NB4 (cell line): ENCODE measurements at regions not wholly inside any gene's neighbourhood (a gene's known extent, or its start where the extent isn't known, plus 50 kb on each side); places are given as distances from the start of the nearest gene placed in this dataset.
"Not testable (repeated sequence)": the region's sequence is repeated elsewhere in the genome, so short reads cannot be mapped to it uniquely, and the experiment has no call there.

ENCODE experiments used
- POLR2A ChIP-seq: IDR thresholded peaks from 2 replicates; pipeline ENCODE4 v1.6.1; 2011; ENCODE audit warnings: mild to moderate bottlenecking; ENCODE audit not compliant: insufficient read length; ENCODE audit errors: extremely low read depth
- TF ChIP-seq, protein P1 (sequence below): IDR thresholded peaks from one replicate; pipeline ENCODE4 v1.5.1; 2012; ENCODE audit warnings: low read depth, low read length
- TF ChIP-seq, protein P2 (sequence below): IDR thresholded peaks from 2 replicates; pipeline ENCODE4 v1.6.1; 2011; ENCODE audit warnings: low read depth, low read length

DNA sequence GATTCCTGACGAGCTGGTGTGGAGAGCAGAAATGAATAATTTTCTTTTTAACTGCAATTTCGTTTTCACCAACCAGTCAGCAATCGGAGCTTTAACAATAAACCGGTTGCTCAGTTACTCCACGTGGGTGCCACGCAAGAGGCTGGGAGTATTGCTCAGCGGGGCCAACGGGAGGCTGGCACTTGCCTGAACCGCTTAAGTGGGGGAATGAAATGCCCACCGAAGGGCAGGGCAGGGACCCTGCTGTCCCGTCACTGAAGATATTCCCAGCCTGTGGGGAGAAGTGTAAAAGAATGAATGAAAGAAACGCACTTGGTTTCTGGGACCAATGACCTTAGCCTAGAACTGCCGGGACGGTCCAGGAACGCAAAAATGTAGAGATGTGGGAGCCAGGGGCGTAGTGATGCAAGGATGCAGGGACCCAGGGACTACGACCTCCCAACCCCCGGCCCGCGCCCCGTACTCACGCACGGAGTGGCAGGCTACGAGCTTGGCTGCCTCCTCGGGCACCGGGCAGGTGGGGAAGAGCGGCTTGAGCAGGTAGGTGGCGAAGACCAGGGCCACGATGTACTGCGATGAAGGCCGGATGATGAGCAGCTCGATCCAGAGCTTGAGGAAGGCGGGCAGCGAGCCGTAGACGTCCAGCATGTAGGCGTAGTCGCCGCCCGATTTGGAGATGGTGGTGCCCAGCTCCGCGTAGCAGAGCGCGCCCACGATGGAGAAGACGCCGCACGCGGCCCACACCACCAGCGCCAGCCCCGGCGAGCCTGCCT lies 79.8 kb upstream of the METTL9 start:
- TF ChIP-seq, protein P1, sequence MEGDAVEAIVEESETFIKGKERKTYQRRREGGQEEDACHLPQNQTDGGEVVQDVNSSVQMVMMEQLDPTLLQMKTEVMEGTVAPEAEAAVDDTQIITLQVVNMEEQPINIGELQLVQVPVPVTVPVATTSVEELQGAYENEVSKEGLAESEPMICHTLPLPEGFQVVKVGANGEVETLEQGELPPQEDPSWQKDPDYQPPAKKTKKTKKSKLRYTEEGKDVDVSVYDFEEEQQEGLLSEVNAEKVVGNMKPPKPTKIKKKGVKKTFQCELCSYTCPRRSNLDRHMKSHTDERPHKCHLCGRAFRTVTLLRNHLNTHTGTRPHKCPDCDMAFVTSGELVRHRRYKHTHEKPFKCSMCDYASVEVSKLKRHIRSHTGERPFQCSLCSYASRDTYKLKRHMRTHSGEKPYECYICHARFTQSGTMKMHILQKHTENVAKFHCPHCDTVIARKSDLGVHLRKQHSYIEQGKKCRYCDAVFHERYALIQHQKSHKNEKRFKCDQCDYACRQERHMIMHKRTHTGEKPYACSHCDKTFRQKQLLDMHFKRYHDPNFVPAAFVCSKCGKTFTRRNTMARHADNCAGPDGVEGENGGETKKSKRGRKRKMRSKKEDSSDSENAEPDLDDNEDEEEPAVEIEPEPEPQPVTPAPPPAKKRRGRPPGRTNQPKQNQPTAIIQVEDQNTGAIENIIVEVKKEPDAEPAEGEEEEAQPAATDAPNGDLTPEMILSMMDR, result not testable (repeated sequence)
- TF ChIP-seq POLR2A, result not testable (repeated sequence)
- TF ChIP-seq, protein P2, sequence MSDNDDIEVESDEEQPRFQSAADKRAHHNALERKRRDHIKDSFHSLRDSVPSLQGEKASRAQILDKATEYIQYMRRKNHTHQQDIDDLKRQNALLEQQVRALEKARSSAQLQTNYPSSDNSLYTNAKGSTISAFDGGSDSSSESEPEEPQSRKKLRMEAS, result not testable (repeated sequence)
